ENCODE measurements at regions not wholly inside any gene's neighbourhood (a gene's known extent, or its start where the extent isn't known, plus 50 kb on each side); places are given as distances from the start of the nearest gene placed in this dataset.

GRCh38 chr20:21586682-21587081 lies 72.8 kb upstream of the NKX2-2 start:
- DNase-seq (no peak), ATAC-seq (no peak)
- intact Hi-C loops (cut with DNase I): no loop called here

DNA sequence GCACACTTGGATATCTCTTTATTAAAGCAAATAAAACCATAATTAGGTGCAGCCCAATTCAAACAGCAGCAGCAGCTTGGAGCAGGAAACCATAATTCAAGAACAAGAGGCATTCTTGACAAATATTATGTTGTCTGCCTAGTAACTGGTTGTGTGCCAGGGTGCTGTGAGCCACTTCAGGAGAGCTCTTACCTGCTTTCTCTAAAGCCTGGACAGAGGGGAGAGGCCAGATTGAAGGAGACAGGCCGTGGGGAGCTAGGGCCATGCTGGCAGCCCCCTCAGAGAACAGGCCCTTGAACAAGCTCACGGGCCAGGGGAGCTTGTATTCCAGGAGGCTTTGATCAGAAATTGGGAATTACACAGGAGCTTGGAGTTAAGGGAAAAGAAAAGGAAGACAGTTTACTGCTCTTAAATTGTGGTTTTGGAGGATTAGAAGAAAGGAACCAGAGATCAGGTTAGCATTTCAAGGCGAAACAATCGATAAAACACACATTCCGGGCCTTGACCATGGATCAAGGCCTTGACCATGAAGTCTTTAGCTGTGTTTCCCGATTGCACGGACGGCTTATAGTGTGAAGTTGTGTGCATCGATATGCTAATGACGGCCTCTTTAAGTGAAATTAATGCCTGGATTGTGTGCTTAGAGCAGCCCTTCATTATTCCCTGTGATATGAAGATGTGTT lies 69.8 kb upstream of the NKX2-2 start:
- intact Hi-C loops (cut with DNase I): no loop called here
- no peak for DNase-seq
- no peak for ATAC-seq

GRCh38 chr20:21577551-21577950 lies 63.7 kb upstream of the NKX2-2 start:
- intact Hi-C loops (cut with DNase I): loop anchor here in 1 of 2 donors (10.0 kb wide), 1 partner anchor 713 kb away; no protein-coding TSS in a partner anchor
- ATAC-seq: no peak

GRCh38 chr20:21575981-21576740 lies 62.3 kb upstream of the NKX2-2 start:
- ATAC-seq (no peak), DNase-seq (no peak)
- intact Hi-C loops (cut with DNase I): loop anchor here in 1 of 2 donors (10.0 kb wide), 1 partner anchor 711 kb away; no protein-coding TSS in a partner anchor

More at GRCh38 chr20:21577551-21577950, 63.7 kb upstream of the NKX2-2 start:
- no peak for DNase-seq

- ATAC-seq: no peak
- no peak for DNase-seq
- intact Hi-C loops (cut with DNase I): loop anchor here in 1 of 2 donors (10.0 kb wide), 1 partner anchor 710 kb away; no protein-coding TSS in a partner anchor
Measured at GRCh38 chr20:21575167-21575566, 61.3 kb upstream of the NKX2-2 start.

DNA sequence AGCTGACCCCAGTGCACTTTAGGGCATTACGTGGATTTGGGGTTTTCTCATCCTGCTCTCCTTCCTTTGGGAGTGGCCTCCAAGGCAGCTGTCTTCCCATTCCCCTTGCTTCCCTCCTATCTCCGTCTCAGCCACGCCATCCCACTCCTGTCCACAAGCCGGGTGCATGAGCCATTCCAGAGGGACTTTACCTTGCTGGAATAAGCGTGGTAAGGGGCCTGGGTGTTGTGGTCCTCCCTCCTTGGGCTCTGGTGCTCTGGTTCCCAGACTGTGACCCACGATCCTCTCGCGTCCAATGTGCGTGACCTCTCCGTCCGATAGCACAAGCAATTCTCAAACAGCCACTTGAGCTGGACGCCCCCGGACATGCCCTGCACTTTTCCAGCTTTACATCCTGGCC lies 60.6 kb upstream of the NKX2-2 start:
- ATAC-seq (no peak), DNase-seq (no peak)
- intact Hi-C loops (cut with DNase I): loop anchor here (5.0 to 10.0 kb wide), 2 partner anchors 710 to 712 kb away; no protein-coding TSS in a partner anchor

- ATAC-seq (no peak), DNase-seq (no peak)
- intact Hi-C loops (cut with DNase I): loop anchor here (5.0 to 10.0 kb wide), 2 partner anchors 708 to 711 kb away; no protein-coding TSS in a partner anchor
Measured at GRCh38 chr20:21573259-21573658, 59.4 kb upstream of the NKX2-2 start.

DNA sequence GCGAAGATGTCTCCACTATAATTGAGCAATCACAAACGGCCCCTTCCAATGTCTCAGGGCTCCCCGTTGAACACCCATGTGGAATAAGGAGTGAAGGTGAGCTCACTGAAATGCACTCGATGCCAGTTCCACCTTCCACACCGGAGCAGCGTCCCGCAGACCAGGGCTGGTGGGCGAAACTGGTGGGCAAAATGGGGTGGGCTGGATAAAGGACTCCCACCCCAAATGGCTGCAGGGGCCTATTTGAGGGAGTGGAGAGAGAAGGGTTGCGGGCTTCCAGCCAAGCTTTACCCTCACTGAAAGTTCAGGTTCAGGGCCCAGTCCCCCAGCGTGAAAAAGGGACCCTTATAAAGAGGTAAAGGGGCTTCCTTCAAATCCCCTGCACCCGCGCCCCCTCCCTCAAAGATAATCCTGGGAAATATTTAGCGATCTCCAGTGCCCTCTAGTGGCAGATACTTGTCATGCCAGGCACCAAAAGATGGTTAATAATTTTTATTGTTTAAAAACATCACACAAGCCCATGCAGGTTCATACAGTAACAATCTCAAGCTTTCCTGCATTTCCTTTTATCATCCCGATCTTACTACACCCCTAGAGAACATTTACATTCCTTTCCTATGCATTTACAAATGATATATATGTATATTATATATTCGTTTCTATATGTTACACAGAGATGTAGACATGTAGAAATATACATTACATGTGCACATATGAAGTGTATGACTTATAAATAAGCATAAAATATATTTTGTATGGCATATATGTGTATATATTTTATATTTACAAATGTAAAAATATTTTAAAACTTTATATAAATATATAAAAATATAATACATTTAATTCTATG lies 58.2 kb upstream of the NKX2-2 start:
- intact Hi-C loops (cut with DNase I): loop anchor here (5.0 to 10.0 kb wide), 2 partner anchors 707 to 710 kb away; no protein-coding TSS in a partner anchor
- ATAC-seq (no peak), DNase-seq (no peak)

GRCh38 chr20:21570285-21570992 lies 56.6 kb upstream of the NKX2-2 start:
- DNase-seq (no peak), ATAC-seq (no peak)
- intact Hi-C loops (cut with DNase I): loop anchor here (5.0 to 10.0 kb wide), 2 partner anchors 706 to 708 kb away; no protein-coding TSS in a partner anchor

DNA sequence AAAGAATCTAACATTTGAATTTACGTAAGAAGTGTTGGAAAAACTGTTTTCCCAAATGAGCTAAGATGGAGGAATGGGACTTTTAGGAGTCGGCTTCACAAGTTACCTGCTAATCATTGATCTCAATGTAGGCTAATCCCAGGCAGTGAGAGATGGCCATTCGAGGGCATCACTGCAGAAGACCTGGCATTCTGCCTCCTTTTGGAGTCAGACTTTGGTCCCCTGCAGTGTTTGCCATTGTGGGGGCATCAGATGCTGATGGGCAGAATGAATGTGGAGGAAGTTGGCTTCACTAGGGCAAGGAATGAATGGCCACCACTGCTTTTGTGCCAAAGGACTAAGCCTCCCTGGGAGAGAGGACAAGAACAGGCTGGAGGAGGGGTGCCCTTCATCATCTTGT lies 55.7 kb upstream of the NKX2-2 start:
- intact Hi-C loops (cut with DNase I): no loop called here
- ATAC-seq: no peak
- no peak for DNase-seq

DNA sequence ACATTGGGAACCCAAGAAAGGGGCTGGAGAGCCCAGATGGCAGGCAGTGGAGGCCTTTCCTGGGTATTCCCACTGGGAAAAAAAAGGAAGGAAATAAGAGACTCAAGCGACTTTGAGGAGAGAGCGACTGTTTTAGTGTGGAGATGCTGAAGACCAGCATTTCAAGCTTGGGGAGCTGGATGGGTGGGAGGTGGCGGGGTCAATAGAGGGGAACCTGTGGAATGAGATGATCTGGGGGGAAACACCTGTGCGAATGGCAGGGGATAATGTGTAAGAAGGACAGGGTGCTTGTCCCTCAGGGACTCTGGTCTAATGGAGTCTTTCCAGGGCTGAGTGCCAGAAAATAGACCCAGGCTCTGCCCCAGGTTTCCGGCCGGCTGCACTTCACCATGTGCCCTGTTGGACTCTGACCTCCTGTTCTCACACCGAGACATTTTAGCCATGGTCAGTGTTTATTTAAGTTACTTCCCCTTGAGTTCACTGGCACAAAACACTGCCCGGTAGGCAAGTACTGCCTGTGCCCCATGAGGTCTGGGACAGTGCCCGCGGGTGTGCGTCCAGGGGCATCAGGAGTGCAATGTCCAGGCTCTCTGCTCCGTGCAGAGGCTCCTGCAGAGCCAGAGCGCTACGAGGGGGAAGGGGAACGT lies 50.4 kb upstream of the NKX2-2 start:
- DNase-seq: no peak
- no peak for ATAC-seq
- intact Hi-C loops (cut with DNase I): no loop called here
